Nephron (organoid): ENCODE measurements at regions not wholly inside any gene's neighbourhood (a gene's known extent, or its start where the extent isn't known, plus 50 kb on each side); places are given as distances from the start of the nearest gene placed in this dataset.

Experiments
- H3K27ac Mint-ChIP-seq, 3 experiments: 2 replicates each; pipeline ENCODE4 v1.8.0; 2020; ENCODE audit warnings: mixed read lengths in 3 of 3, mild to moderate bottlenecking in 2 of 3, moderate library complexity in 1 of 3
- H3K27me3 Mint-ChIP-seq: 2 replicates; pipeline ENCODE4 v1.8.0; 2021; ENCODE audit warnings: low read depth, mild to moderate bottlenecking, moderate library complexity, mixed read lengths
- H3K36me3 Mint-ChIP-seq: 2 replicates; pipeline ENCODE4 v1.8.0; 2020; ENCODE audit warnings: low read depth, mixed read lengths
- H3K4me1 Mint-ChIP-seq: 2 replicates; pipeline ENCODE4 v1.8.0; 2020; ENCODE audit warnings: mixed read lengths
- H3K4me3 Mint-ChIP-seq, 3 experiments: 2 replicates each; pipeline ENCODE4 v1.8.0; 2020; ENCODE audit warnings: mild to moderate bottlenecking in 3 of 3, mixed read lengths in 3 of 3, moderate library complexity in 2 of 3
- H3K9me3 Mint-ChIP-seq: 2 replicates; pipeline ENCODE4 v1.8.0; 2020; ENCODE audit warnings: mixed read lengths
- TF ChIP-seq, protein P1 (sequence below), 3 experiments: fragments of 200-600 bp; sonication (generic); IDR thresholded peaks; one replicate each; pipeline ENCODE4 v1.5.0; 2021; ENCODE audit warnings: antibody characterized with exemption in 3 of 3; ENCODE audit not compliant: unreplicated experiment in 3 of 3

DNA sequence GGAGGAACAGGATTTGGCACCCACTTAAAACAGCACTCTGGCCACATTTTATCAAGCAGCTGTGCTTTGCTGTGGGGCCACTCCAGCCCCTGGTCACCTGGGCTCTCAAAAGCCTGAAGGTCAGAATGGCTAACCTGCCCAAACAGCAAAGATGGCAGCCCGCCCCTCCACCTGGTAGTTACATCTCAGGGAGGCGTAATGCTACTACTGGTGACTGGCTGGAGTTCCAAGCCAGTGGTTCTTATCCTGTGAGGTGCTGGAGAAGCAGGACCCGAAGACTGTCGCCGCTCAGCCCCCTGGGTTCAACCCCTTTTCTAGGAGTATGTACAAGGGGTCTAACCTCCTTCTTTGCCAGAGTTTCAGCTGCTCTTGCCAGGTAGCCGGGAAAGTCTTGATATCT is 467.4 kb upstream of the FOXG1 start:
- Mint-ChIP-seq H3K9me3 (no peaks in the 10 kb centered on the region), H3K27ac (no peak overlapping the region), H3K27me3 (no peaks in the 10 kb centered on the region), H3K4me3 (no peak overlapping the region), H3K36me3 (no peaks in the 10 kb centered on the region), H3K4me1 (no peaks in the 10 kb centered on the region)
- TF ChIP-seq, protein P1, sequence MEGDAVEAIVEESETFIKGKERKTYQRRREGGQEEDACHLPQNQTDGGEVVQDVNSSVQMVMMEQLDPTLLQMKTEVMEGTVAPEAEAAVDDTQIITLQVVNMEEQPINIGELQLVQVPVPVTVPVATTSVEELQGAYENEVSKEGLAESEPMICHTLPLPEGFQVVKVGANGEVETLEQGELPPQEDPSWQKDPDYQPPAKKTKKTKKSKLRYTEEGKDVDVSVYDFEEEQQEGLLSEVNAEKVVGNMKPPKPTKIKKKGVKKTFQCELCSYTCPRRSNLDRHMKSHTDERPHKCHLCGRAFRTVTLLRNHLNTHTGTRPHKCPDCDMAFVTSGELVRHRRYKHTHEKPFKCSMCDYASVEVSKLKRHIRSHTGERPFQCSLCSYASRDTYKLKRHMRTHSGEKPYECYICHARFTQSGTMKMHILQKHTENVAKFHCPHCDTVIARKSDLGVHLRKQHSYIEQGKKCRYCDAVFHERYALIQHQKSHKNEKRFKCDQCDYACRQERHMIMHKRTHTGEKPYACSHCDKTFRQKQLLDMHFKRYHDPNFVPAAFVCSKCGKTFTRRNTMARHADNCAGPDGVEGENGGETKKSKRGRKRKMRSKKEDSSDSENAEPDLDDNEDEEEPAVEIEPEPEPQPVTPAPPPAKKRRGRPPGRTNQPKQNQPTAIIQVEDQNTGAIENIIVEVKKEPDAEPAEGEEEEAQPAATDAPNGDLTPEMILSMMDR (IDR thresholded peaks at IDR 0.05; ENCODE audit: unreplicated experiment in 3 of 3), result no peak

DNA sequence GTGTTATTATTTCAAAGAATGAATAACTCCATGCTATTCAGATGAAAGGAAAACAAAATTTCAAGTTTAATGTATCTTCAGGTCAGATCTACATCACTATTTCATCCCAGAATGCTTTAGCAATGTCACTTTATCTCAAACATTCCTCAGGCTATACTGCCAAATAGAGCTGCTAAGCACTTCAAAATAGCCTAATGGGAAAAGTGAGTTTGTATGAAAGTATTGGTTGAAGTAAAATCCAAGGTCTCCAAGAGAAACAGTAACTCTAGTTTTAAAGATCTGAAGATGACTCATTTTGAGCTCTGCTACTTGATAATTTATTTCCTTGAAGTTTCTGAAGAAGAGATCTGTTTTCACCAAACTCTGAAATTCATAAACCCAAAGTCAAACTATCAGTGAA is 466.2 kb upstream of the FOXG1 start:
- H3K9me3 Mint-ChIP-seq, result no peaks in the 10 kb centered on the region
- H3K27ac Mint-ChIP-seq, result no peak overlapping the region
- TF ChIP-seq, protein P1 (IDR thresholded peaks at IDR 0.05; ENCODE audit: unreplicated experiment in 3 of 3), result no peak
- H3K4me1 Mint-ChIP-seq, result no peaks in the 10 kb centered on the region
- H3K36me3 Mint-ChIP-seq, result no peaks in the 10 kb centered on the region
- H3K4me3 Mint-ChIP-seq, result no peak overlapping the region
- H3K27me3 Mint-ChIP-seq, result no peaks in the 10 kb centered on the region

DNA sequence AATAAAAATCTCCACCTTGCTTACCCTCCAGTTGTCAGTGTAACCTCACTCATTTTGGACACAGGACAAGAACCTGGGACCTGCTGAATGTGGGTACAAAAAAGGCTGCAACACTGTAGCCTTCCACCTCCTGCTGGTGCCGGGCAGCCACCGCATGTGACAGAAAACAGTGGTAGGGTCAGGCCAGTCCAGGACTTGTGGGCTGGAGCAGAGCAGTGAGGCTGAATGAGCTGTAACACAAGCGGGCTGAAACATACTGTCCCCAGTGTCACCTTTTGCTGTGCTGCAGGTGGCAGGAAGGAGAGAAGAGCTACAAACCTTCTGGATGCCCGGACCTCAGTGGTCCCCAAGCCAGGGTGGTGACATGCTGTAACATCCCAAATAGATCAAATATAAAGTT is 465.4 kb upstream of the FOXG1 start:
- H3K4me1 Mint-ChIP-seq, result no peaks in the 10 kb centered on the region
- no peaks in the 10 kb centered on the region for H3K36me3 Mint-ChIP-seq
- H3K9me3 Mint-ChIP-seq, result no peaks in the 10 kb centered on the region
- TF ChIP-seq, protein P1 (IDR thresholded peaks at IDR 0.05; ENCODE audit: unreplicated experiment in 3 of 3), result no peak
- H3K4me3 Mint-ChIP-seq, result no peak overlapping the region
- no peaks in the 10 kb centered on the region for H3K27me3 Mint-ChIP-seq
- H3K27ac Mint-ChIP-seq, result no peak overlapping the region

DNA sequence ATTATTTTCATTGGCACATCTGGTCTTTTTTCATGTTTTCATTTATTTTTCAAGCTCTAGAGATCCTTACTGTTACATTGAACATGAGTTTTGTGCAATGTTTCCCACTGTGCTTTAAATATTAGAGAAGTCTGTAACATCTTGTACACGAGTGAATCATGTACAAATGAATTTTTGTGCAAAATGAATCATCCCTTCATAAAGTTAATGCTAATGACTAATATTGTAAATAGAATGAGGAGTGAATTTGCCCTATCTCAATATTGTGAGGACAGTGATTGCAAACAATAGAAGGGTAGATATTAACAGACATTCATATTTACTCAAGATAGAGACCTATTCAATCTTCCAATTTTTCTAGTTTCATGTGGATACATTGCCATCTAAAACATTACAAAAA is 463.3 kb upstream of the FOXG1 start:
- H3K36me3 Mint-ChIP-seq, result no peaks in the 10 kb centered on the region
- TF ChIP-seq, protein P1 (IDR thresholded peaks at IDR 0.05; ENCODE audit: unreplicated experiment in 3 of 3), result no peak
- no peaks in the 10 kb centered on the region for H3K4me1 Mint-ChIP-seq
- no peaks in the 10 kb centered on the region for H3K27me3 Mint-ChIP-seq
- no peak overlapping the region for H3K4me3 Mint-ChIP-seq
- H3K9me3 Mint-ChIP-seq, result no peaks in the 10 kb centered on the region
- no peak overlapping the region for H3K27ac Mint-ChIP-seq

DNA sequence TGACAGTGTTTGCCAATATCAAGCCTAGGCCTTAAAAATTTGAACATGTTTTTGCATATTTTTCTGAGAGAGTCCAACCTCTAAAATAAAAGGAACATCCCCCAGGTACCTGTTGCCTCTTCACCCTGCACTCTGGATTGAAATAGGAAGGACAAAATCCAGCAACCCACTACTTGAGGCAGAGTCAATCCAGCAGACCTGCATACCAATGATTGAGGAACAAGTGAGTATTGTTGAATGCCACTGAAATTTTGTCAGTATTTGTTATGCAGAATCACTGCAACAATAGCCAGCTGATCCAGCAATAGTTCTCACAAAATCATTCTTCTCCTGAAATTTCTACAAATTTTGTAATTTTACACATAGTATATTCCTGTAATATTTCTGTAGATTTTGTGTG is 460.6 kb upstream of the FOXG1 start:
- no peaks in the 10 kb centered on the region for H3K4me1 Mint-ChIP-seq
- no peak overlapping the region for H3K27ac Mint-ChIP-seq
- no peaks in the 10 kb centered on the region for H3K9me3 Mint-ChIP-seq
- no peaks in the 10 kb centered on the region for H3K36me3 Mint-ChIP-seq
- no peaks in the 10 kb centered on the region for H3K27me3 Mint-ChIP-seq
- H3K4me3 Mint-ChIP-seq, result no peak overlapping the region
- TF ChIP-seq, protein P1 (IDR thresholded peaks at IDR 0.05; ENCODE audit: unreplicated experiment in 3 of 3), result no peak

DNA sequence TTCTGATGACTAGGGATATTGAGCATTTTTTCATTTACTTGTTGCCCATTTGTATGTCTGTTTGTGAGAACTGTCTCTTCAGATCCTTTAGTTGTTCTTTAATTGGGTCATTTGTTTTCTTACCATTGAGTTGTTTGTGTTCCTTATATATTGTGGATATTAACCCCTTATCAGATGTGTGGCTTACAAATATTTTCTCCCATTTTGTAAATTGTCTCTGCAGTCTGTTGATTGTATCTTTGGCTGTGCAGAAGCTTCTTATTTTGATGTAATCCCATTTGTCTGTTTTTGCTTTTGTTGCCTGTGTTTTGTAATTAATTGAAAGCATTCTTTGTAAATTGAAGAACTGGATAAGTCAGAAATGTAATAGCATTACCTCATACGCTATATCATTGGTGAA is 459.1 kb upstream of the FOXG1 start:
- Mint-ChIP-seq H3K36me3 (no peaks in the 10 kb centered on the region), H3K27me3 (no peaks in the 10 kb centered on the region), H3K4me3 (no peak overlapping the region), H3K4me1 (no peaks in the 10 kb centered on the region), H3K27ac (no peak overlapping the region), H3K9me3 (no peaks in the 10 kb centered on the region)
- TF ChIP-seq, protein P1 (IDR thresholded peaks at IDR 0.05; ENCODE audit: unreplicated experiment in 3 of 3), result no peak
